GM06990 (cell line): ENCODE measurements at regions not wholly inside any gene's neighbourhood (a gene's known extent, or its start where the extent isn't known, plus 50 kb on each side); places are given as distances from the start of the nearest gene placed in this dataset.
"Not testable (repeated sequence)": the region's sequence is repeated elsewhere in the genome, so short reads cannot be mapped to it uniquely, and the experiment has no call there.

Source experiments
- DNase-seq: peaks from one replicate; pipeline ENCODE4 v3.0.0-alpha.2; 2011; ENCODE audit not compliant: insufficient read length; ENCODE audit errors: extremely low read depth
- H3K27me3 ChIP-seq: replicated peaks from 2 replicates; pipeline ENCODE4 v1.6.0; 2011; ENCODE audit warnings: low read length; ENCODE audit not compliant: control insufficient read depth, insufficient read depth
- H3K36me3 ChIP-seq: 2 replicates; pipeline ENCODE4 v1.5.1; 2011; ENCODE audit warnings: low read length; ENCODE audit not compliant: control insufficient read depth, insufficient read depth
- H3K4me3 ChIP-seq: replicated peaks from 2 replicates; pipeline ENCODE4 v1.5.1; 2011; ENCODE audit warnings: low read depth, mild to moderate bottlenecking, control low read depth, low read length
- CTCF ChIP-seq: IDR thresholded peaks from 2 replicates; pipeline ENCODE4 v1.5.1; 2011; ENCODE audit warnings: low read length, control low read depth, mild to moderate bottlenecking, inconsistent platforms; ENCODE audit not compliant: insufficient read depth, poor library complexity, severe bottlenecking

GRCh38 chr1:94658221-94658620 is 116.7 kb upstream of the F3 start:
- H3K4me3 ChIP-seq, result no peak overlapping the region
- no peak for TF ChIP-seq CTCF
- H3K27me3 ChIP-seq, result no peaks in the 10 kb centered on the region
- H3K36me3 ChIP-seq, result no peaks in the 10 kb centered on the region
- no peak for DNase-seq

- H3K4me3 ChIP-seq, H3K27me3 ChIP-seq, H3K36me3 ChIP-seq, DNase-seq: not testable (repeated sequence)
Observed at GRCh38 chr1:94657776-94658175, 116.2 kb upstream of the F3 start.

DNA sequence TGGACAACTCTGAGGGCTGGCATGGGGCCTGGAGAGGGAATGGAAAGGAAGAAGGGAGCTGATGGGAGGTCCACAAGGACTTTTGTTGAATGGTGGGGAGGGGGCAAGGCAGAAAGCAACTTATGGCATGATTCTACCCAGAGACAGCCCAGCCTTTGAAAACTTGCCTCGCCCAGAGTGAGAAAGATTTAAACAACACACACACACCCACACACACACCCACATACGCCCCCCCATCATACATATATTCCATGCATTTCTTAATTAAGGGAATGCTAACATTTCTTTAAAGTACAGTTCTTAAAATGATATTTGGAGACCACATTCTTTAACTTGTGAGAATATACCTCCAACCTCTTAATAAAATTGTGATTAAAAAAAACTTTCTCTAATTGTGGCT is 115.4 kb upstream of the F3 start:
- no peak for TF ChIP-seq CTCF
- Histone ChIP-seq H3K27me3 (no peaks in the 10 kb centered on the region), H3K36me3 (no peaks in the 10 kb centered on the region), H3K4me3 (no peak overlapping the region)
- no peak for DNase-seq

- H3K27me3 ChIP-seq, result no peaks in the 10 kb centered on the region
- no peak for TF ChIP-seq CTCF
- H3K36me3 ChIP-seq, result no peaks in the 10 kb centered on the region
- no peak for DNase-seq
- H3K4me3 ChIP-seq, result no peak overlapping the region
Observed at GRCh38 chr1:94654919-94655318, 113.4 kb upstream of the F3 start.

GRCh38 chr1:94654459-94654858 is 112.9 kb upstream of the F3 start:
- no peak overlapping the region for H3K4me3 ChIP-seq
- H3K27me3 ChIP-seq, result no peaks in the 10 kb centered on the region
- no peaks in the 10 kb centered on the region for H3K36me3 ChIP-seq
- no peak for DNase-seq
- no peak for TF ChIP-seq CTCF

DNA sequence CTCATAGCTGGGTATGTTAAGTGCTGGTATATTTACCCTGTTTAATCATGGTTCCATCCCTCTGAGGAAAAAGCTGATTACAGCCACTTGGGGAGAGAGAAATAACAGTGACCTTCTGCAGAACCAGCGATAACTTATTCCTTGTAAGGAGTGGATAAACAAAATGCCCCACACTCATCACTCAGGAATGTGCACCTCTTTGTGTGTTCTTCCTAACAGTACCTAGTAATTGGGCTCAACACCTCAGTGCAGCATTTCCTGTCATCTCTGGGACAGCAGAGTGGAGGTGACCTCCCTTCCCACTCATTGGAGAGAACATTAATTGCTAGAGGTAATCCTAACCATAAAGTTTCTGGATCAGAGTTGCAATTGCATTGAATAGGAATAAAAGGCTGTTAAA is 112.5 kb upstream of the F3 start:
- DNase-seq, result no peak
- no peaks in the 10 kb centered on the region for H3K27me3 ChIP-seq
- no peak for TF ChIP-seq CTCF
- no peak overlapping the region for H3K4me3 ChIP-seq
- no peaks in the 10 kb centered on the region for H3K36me3 ChIP-seq

- no peak for TF ChIP-seq CTCF
- H3K36me3 ChIP-seq, result no peaks in the 10 kb centered on the region
- no peak for DNase-seq
- H3K4me3 ChIP-seq, result no peak overlapping the region
- no peaks in the 10 kb centered on the region for H3K27me3 ChIP-seq
Observed at GRCh38 chr1:94653454-94653853, 111.9 kb upstream of the F3 start.
